A673 (cell line): ENCODE measurements at regions not wholly inside any gene's neighbourhood (a gene's known extent, or its start where the extent isn't known, plus 50 kb on each side); places are given as distances from the start of the nearest gene placed in this dataset.

Source experiments
- CTCF ChIP-seq: fragments of 300-800, 200-600 bp; sonication (generic); conservative IDR thresholded peaks from 2 replicates; pipeline ENCODE4 v1.5.1; 2017; ENCODE audit warnings: low read depth, mild to moderate bottlenecking, antibody characterized with exemption, low read length, moderate library complexity, mixed read lengths
- EZH2 ChIP-seq: fragments of 200-600 bp; sonication (generic); IDR thresholded peaks from 2 replicates; pipeline ENCODE4 v1.6.1; 2017; ENCODE audit warnings: borderline replicate concordance, low read depth, mild to moderate bottlenecking, mixed read lengths, antibody characterized with exemption, low read length; ENCODE audit not compliant: poor library complexity, severe bottlenecking

GRCh38 chr1:209048941-209049669 is 534.4 kb upstream of the CAMK1G start:
- no peak for TF ChIP-seq CTCF
- TF ChIP-seq EZH2 = no peak
